Nucleus accumbens (tissue), 56 donors: ENCODE measurements at regions not wholly inside any gene's neighbourhood (a gene's known extent, or its start where the extent isn't known, plus 50 kb on each side); places are given as distances from the start of the nearest gene placed in this dataset.

Experiments
- DNase-seq, 56 donors: peaks; one replicate each; lab custom pipeline; 2025; lab: John Stamatoyannopoulos, UW

- peak in 14 of 56 donors; percentile 6 to 64 (median 26) for DNase-seq
Measured at GRCh38 chr5:56693220-56693579, 122.1 kb upstream of the MAP3K1 start.

- no peak for DNase-seq
Measured at GRCh38 chr5:56692359-56693219, 122.8 kb upstream of the MAP3K1 start.

DNA sequence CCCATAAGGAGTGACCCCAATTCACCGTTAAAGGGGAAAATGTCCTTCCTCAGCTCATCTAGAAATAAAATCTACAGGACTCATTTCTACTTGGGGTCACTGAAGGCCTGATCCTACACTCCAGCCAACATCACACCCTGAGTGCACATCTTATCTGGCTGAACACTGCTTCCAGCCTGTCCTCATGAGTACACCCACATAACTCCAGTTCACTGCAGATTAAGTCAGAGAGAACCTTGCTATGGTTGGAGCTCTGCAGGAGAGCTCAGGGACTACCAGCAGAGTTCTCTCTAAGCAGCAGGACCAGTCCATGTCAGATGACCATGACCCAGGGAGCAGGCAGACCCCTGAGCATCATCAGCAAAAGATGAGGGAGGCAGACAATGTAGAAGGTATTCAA, 126.9 kb upstream of the MAP3K1 start:
- DNase-seq = no peak

- no peak for DNase-seq
Measured at GRCh38 chr5:56686337-56687195, 128.8 kb upstream of the MAP3K1 start.

- DNase-seq = no peak
Measured at GRCh38 chr5:56685503-56686217, 129.7 kb upstream of the MAP3K1 start.

- DNase-seq = no peak
Measured at GRCh38 chr5:56684159-56684558, 131.2 kb upstream of the MAP3K1 start.

DNA sequence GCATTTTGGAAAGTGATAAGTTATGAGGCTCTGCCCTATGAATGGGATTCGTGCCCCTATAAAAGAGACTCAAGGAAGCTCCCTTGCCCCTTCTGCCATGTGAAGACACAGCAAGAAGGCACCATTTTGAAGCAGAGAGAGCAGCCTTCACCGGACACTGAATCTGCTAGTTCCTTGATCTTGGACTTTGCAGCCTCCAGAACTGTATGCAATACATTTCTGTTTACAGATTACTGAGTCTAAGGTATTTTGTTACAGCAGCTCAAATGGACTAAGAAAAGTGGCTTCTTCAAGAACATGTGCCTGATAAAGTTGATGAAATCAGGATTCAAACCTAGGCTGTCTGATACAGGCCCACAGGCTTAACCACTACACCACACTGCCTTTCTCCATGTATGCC, 131.6 kb upstream of the MAP3K1 start:
- DNase-seq = no peak

GRCh38 chr5:56683281-56683680, 132.1 kb upstream of the MAP3K1 start:
- no peak for DNase-seq

GRCh38 chr5:56681346-56681745, 134.0 kb upstream of the MAP3K1 start:
- no peak for DNase-seq

- DNase-seq = no peak
Measured at GRCh38 chr5:56680731-56681130, 134.6 kb upstream of the MAP3K1 start.

DNA sequence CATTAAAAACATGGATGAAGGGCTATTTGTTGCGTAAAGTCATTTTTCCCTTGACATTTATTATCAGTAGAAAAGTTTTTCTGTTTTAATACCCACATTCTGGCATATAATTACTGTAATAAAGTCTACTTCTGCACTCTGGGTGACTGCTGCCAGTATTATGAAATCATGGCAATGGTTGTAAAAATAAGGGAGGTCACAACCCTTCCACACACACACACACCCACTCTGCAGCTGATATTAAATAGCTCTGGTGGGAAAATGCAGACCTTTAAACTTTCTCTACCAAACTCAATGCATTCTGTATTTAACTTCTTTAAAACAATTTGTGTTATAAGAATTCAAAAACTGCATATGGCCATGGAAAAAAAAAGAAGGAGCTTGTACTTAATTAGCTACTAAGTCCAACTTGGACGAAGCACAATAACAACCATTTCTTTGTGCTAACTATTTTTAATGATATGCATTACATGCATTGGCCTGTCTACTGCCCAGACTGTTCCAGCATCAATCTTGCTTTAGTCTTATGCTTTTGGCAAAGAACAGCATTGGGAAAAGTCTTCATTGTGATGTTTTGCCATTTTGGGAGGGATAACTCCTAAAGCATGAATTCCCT, 137.6 kb upstream of the MAP3K1 start:
- no peak for DNase-seq

DNA sequence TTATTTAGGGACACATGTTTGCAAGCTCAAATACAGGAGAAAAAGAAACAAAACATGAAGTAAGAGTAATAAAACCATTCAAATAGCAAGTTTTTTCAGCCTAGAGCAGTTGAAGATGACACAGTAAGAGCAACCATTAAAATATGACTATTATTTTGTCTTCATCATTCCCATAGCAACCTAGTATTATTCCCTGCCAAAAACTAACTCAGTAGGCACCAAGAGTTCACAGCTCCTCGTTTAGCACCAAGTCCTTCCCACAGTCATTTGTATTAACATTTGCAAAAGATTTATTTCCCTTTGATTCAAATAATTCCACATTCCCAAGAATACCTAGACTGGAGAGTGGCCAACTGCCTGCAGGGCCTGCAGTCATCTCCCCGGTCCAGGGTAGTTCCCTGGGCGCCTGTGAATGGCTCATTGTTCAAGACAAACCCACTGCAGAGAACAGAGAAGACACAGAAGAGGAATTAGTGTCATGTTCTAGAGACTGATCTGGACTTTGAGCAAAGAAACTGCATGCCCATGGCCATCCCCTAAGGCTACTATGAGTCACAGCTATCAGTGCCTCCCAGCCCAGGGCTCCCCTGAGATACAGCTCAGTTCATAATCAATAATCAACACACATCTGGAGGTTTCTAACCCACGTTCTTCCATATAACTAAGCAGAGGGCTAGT, 139.1 kb upstream of the MAP3K1 start:
- no peak for DNase-seq

- DNase-seq = no peak
Measured at GRCh38 chr5:56674441-56674840, 140.9 kb upstream of the MAP3K1 start.

DNA sequence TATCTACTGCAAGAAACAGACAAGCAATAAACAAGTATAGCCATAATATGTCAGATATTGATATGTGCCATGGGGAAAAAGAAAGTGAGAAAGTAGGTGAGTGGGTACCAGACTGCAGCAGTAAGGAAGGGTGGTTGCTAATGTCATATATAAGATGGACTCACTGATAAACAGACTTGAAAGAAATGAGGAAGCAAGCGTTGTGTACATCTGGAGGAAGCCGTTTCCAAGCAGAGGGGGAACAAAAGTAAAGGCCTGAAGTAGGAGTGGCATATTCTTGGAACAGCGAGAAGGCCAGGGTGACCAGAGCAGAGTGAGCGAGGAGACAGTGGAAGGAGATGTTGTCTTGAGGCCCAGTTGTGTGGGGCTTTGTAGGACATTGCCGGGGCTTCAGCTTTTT, 142.2 kb upstream of the MAP3K1 start:
- peak in 2 of 56 donors; percentile 3 to 6 for DNase-seq

DNA sequence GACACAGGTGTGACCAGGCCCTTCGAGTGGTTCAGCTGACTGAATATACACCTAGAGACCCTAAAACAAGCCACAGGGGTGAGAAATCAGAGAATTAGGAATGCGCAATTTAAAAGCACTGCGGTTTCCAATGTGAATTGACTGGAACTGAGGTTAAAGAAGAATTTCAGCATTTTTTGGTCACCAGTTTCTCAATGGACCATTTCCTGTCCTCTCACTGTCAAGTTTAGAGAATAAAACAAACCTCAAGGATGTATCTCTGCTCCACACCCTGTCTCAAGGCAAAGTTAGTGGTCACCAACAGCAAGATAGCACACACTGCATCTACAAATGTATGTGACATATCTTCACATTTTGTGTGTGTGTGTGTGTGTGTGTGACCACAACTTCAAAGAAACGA, 143.8 kb upstream of the MAP3K1 start:
- DNase-seq = no peak

DNA sequence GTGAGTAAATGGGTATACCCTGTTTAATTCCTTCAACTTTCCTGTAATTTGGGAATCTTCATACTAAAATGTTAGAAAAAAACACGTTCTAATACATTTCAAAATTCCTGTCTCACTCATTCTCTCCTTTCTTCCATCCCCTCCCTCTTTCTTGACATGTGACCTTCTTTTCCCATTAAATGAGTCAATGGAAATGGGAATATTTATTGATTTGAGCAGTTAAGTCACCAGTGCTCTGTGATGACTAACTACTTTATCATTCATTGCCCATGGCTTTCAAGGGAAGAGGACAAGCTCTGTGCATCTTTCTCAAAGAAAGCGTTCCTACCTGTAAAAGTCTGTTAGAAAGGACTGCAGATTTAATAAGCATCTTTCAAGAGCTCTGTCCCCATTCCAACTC, 144.4 kb upstream of the MAP3K1 start:
- no peak for DNase-seq

GRCh38 chr5:56669534-56670483, 145.5 kb upstream of the MAP3K1 start:
- DNase-seq = peak in 8 of 56 donors; percentile 1 to 24 (median 13)

DNA sequence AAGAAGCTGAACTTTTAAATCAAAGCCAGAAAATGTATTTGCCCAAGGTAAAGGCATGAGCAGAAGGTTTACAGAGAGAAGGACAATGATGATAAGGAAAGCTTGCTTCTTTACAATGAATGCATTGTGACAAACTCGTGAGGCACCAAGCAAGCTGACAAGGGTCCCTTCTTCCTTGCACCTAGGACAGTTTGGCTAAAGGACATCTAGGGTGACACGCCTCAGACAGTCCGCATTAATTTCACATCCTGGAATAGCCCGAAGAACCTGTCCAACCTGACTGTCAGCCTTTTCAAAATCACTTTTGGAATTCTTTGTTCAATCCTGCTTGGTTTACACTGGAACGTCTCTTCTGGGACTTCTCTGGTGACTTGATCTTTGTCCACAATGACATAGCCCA, 146.4 kb upstream of the MAP3K1 start:
- DNase-seq = no peak

GRCh38 chr5:56667692-56668091, 147.7 kb upstream of the MAP3K1 start:
- DNase-seq = no peak
